ENCODE measurements at regions not wholly inside any gene's neighbourhood (a gene's known extent, or its start where the extent isn't known, plus 50 kb on each side); places are given as distances from the start of the nearest gene placed in this dataset.

DNA sequence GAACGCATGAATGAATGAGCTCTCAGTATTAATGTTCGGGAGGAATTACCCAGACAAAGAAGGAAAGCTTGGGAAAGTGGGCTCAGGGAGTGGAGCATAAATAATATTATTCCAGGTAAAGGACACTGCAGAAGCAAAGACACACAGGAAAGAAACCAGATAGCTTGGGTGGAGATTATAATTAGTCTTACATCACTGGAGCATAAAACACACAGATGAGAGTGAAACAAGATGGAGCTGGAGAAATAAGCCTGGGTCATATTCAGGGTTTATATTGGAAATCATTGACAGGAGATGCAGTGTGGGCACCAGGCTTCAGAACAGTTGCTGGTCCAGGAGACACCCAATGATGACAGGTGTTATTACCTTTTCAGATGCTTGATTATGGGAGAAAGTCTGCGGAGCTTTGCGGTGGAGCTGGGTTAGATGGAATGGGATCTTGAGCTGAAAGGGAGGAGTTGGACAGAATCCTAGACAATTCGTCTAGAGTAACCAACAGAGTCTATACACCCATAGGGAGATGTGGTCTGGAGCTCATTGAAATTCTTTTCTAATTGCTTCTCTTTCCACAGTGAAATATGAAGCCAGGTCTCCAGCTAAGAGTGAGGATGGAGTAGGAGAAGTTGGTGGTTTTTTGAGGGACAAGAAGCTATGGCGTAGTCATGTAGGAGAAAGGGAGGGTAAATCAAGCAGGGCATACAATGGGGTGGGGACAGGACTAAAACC, 227.2 kb downstream of the FAM76B start:
- H3K4me2 ChIP-seq (ENCODE audit: low read length), result no peak overlapping the region
- H3K9me3 ChIP-seq (replicated peaks; ENCODE audit: low read length), result no peaks in the 10 kb centered on the region
- H3K27me3 ChIP-seq (ENCODE audit: control insufficient read depth, insufficient read depth, low read length), result no peaks in the 10 kb centered on the region
- H3K9ac ChIP-seq (ENCODE audit: low read depth, low read length), result no peak overlapping the region
- peaks cover 3% of the 10 kb centered on the region for H3K4me1 ChIP-seq (ENCODE audit: control insufficient read depth, insufficient read depth, low read length)
- no peak overlapping the region for H3K4me3 ChIP-seq (ENCODE audit: low read length)
- H3K36me3 ChIP-seq (ENCODE audit: insufficient read depth, low read length), result no peaks in the 10 kb centered on the region

DNA sequence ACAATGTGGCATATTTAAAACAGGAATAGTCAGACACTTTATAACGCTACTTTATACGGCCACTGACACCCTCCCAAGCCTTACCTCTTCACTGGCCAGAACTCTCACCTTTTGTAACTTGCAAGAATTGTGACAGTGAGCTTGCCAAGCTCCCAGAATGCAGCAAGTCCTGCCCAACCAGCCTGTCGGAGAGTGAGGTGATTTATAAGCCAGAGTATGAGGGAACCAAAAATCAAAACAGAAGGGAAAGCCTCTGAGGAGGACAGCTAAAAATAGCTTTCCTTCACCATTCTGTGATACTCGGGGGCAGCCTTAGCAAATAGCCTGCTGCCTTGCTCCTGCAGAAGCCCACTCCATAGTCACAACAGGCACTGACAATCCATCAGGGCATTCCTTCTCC, 229.7 kb downstream of the FAM76B start:
- H3K9ac ChIP-seq (ENCODE audit: low read depth, low read length), result no peak overlapping the region
- H3K4me1 ChIP-seq (ENCODE audit: control insufficient read depth, insufficient read depth, low read length), result peaks cover 3% of the 10 kb centered on the region
- no peak overlapping the region for H3K4me2 ChIP-seq (ENCODE audit: low read length)
- no peaks in the 10 kb centered on the region for H3K36me3 ChIP-seq (ENCODE audit: insufficient read depth, low read length)
- no peaks in the 10 kb centered on the region for H3K27me3 ChIP-seq (ENCODE audit: control insufficient read depth, insufficient read depth, low read length)
- no peaks in the 10 kb centered on the region for H3K9me3 ChIP-seq (replicated peaks; ENCODE audit: low read length)
- H3K4me3 ChIP-seq (ENCODE audit: low read length), result no peak overlapping the region

DNA sequence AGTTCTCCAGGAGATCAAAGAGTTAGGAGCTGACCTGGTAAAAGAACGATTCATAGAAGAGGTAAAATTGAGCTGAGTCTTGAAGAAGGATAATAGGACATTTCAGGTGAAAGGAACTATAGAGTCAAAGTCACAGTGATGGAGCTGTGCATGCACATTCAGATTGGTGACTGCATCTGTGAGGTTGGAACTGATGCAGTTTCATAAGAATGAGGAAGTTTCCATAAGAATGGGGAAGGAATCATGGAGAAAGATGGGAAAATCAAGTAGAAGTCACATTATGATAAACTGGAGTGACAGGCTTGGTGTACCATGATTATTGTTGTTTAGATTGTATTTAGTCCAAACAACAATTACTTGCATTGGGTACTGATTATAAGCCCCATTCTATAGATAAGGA, 232.2 kb downstream of the FAM76B start:
- Histone ChIP-seq H3K4me1 (ENCODE audit: control insufficient read depth, insufficient read depth, low read length) (no peaks in the 10 kb centered on the region), H3K9ac (ENCODE audit: low read depth, low read length) (no peak overlapping the region), H3K4me3 (ENCODE audit: low read length) (no peak overlapping the region), H3K9me3 (replicated peaks; ENCODE audit: low read length) (no peaks in the 10 kb centered on the region), H3K27me3 (ENCODE audit: control insufficient read depth, insufficient read depth, low read length) (no peaks in the 10 kb centered on the region), H3K36me3 (ENCODE audit: insufficient read depth, low read length) (no peaks in the 10 kb centered on the region), H3K4me2 (ENCODE audit: low read length) (no peak overlapping the region)

DNA sequence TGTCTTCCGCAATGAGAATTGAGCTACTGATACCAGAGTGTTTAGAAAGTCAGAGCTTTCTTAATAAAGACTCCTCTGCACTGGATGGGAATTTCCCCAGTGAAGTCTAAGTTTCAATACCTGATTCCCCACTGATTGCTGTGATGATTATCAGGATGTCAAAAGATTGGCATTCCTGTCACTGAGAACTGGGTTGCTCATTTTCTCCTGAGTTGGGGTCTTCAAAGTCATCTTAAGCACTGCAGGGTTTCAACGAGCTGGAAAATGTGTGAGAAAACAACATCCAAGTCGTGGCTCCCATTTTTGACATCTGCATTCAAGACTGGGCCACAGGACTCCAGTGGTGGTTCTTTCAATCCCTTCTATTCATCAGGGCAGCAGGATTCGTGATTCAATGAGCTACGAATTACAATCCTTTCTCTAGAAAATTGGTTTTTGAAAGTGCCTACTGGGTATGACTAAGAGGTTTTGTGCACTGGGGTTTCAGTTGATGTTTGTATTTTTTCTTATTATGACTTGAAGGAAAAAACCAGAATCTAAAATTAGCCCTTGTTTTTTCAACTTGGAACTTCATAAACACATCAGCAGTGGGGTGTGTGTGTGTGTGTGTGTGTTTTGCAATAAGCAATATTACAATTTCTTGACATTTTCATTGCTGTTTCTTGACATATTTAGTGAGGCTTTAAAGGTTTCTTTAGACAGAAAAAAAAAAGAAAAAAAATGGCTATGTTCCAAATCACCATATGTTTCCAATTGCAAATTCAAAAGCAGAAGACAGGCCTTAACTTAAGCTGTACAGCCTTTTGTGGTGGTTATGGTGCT, 233.0 kb downstream of the FAM76B start:
- Histone ChIP-seq H3K4me3 (ENCODE audit: low read length) (no peak overlapping the region), H3K9me3 (replicated peaks; ENCODE audit: low read length) (no peaks in the 10 kb centered on the region), H3K4me2 (ENCODE audit: low read length) (no peak overlapping the region), H3K36me3 (ENCODE audit: insufficient read depth, low read length) (no peaks in the 10 kb centered on the region), H3K27me3 (ENCODE audit: control insufficient read depth, insufficient read depth, low read length) (no peaks in the 10 kb centered on the region), H3K9ac (ENCODE audit: low read depth, low read length) (no peak overlapping the region), H3K4me1 (ENCODE audit: control insufficient read depth, insufficient read depth, low read length) (no peaks in the 10 kb centered on the region)

DNA sequence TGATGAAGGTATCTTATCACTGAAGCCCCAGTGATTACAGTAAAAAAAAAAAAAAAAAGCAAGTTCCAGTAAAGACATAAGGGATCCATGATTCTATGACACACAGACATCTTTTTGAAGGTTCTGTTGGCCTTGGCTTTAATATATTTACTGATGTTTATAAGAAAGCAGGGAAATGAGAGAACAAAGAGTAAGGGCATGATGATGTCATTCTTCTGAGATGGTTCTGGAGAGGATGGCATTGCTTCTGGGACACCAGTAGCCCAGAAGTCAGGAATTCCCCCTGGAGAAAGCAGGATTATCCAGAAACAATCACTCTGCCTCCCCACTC, 233.6 kb downstream of the FAM76B start:
- no peaks in the 10 kb centered on the region for H3K9me3 ChIP-seq (replicated peaks; ENCODE audit: low read length)

DNA sequence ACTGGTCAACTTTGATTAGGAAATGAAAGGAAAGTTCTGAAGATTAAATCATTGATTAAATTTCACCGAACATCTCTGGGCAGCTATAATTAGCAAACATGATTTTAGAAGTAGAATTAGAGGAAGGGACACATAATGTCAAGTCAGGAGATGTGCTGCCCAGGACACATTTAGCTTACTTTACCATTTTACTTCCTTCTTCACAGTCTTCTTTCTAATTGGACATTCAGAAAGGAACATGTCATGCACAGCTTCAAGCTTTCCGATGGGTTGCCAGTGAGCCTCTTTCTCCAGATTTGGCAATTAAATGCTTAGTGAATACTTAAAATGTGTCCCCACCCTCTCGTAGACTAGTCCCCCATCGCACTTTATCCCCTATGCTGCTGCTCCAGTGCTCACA, 234.7 kb downstream of the FAM76B start:
- no peaks in the 10 kb centered on the region for H3K27me3 ChIP-seq (ENCODE audit: control insufficient read depth, insufficient read depth, low read length)
- no peaks in the 10 kb centered on the region for H3K9me3 ChIP-seq (replicated peaks; ENCODE audit: low read length)
- H3K4me2 ChIP-seq (ENCODE audit: low read length), result no peak overlapping the region
- no peak overlapping the region for H3K9ac ChIP-seq (ENCODE audit: low read depth, low read length)
- H3K4me3 ChIP-seq (ENCODE audit: low read length), result no peak overlapping the region
- no peaks in the 10 kb centered on the region for H3K4me1 ChIP-seq (ENCODE audit: control insufficient read depth, insufficient read depth, low read length)
- no peaks in the 10 kb centered on the region for H3K36me3 ChIP-seq (ENCODE audit: insufficient read depth, low read length)

More for the DNA sequence above, 233.6 kb downstream of the FAM76B start:
- Histone ChIP-seq H3K4me2 (ENCODE audit: low read length) (no peak overlapping the region), H3K9ac (ENCODE audit: low read depth, low read length) (no peak overlapping the region), H3K36me3 (ENCODE audit: insufficient read depth, low read length) (no peaks in the 10 kb centered on the region), H3K27me3 (ENCODE audit: control insufficient read depth, insufficient read depth, low read length) (no peaks in the 10 kb centered on the region), H3K4me1 (ENCODE audit: control insufficient read depth, insufficient read depth, low read length) (no peaks in the 10 kb centered on the region), H3K4me3 (ENCODE audit: low read length) (no peak overlapping the region)

DNA sequence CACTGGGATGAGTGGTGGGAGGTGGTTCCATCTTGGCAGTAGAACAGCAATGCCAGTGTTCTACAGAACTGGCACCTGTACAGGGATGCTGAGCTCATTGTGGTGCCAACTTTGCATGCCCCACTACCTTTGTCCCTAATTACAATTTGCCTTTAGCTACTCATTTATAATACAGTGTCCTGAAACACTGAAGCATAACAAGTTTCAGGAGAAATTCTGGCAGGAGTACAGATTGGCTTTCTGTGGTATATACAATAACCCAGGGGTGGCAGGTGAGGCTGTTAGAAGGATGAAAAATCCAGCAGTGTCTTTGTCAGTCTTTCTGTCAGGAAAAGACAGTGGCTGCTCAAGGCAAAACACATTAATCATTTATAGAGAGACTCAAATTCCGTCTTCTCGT, 240.3 kb downstream of the FAM76B start:
- Histone ChIP-seq H3K4me3 (ENCODE audit: low read length) (no peak overlapping the region), H3K4me2 (ENCODE audit: low read length) (no peak overlapping the region), H3K9me3 (replicated peaks; ENCODE audit: low read length) (no peaks in the 10 kb centered on the region), H3K4me1 (ENCODE audit: control insufficient read depth, insufficient read depth, low read length) (no peaks in the 10 kb centered on the region), H3K9ac (ENCODE audit: low read depth, low read length) (no peak overlapping the region), H3K27me3 (ENCODE audit: control insufficient read depth, insufficient read depth, low read length) (no peaks in the 10 kb centered on the region), H3K36me3 (ENCODE audit: insufficient read depth, low read length) (no peaks in the 10 kb centered on the region)

DNA sequence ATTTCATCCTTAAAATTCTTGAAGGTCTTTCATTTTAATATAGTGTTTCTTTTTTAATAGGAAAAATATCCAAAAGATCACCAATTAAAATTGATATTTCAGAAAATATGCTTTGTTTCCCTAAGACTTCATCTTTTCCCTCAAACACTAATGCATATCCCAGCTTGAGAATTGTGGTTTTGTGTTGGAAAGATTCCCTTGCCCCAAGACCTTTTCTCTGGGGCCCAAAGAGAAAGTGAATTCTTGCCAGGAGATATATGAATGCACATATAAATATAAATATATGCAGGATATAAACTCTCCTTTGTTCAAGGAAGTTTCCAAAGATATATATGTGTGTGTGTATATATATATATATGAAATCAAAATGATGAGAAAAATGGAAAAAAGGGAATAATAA, 241.2 kb downstream of the FAM76B start:
- Histone ChIP-seq H3K27me3 (ENCODE audit: control insufficient read depth, insufficient read depth, low read length) (no peaks in the 10 kb centered on the region), H3K4me3 (ENCODE audit: low read length) (no peak overlapping the region), H3K4me2 (ENCODE audit: low read length) (no peak overlapping the region), H3K9ac (ENCODE audit: low read depth, low read length) (no peak overlapping the region), H3K36me3 (ENCODE audit: insufficient read depth, low read length) (no peaks in the 10 kb centered on the region), H3K9me3 (replicated peaks; ENCODE audit: low read length) (no peaks in the 10 kb centered on the region), H3K4me1 (ENCODE audit: control insufficient read depth, insufficient read depth, low read length) (no peaks in the 10 kb centered on the region)

DNA sequence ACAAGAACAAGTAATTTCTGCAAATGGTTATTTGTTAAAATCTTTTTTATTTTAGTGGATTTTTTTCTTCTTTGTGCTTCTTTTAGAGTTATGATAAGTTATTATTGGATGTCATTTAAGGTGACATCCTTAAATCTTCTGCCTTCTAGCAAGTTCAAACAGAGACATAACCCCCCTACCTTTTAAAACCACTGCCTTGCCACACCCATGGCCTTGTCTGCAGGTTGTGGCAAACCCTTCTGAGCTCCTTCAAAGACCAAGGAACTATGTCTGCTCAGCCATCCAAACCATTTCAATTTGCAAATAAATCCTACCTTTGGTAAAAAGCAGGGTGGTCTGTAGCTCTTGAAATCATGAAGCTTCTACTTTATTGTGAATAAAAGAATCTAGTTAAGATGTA, 241.6 kb downstream of the FAM76B start:
- Histone ChIP-seq H3K4me3 (ENCODE audit: low read length) (no peak overlapping the region), H3K4me2 (ENCODE audit: low read length) (no peak overlapping the region), H3K4me1 (ENCODE audit: control insufficient read depth, insufficient read depth, low read length) (no peaks in the 10 kb centered on the region), H3K36me3 (ENCODE audit: insufficient read depth, low read length) (no peaks in the 10 kb centered on the region), H3K9me3 (replicated peaks; ENCODE audit: low read length) (no peaks in the 10 kb centered on the region), H3K9ac (ENCODE audit: low read depth, low read length) (no peak overlapping the region), H3K27me3 (ENCODE audit: control insufficient read depth, insufficient read depth, low read length) (no peaks in the 10 kb centered on the region)

DNA sequence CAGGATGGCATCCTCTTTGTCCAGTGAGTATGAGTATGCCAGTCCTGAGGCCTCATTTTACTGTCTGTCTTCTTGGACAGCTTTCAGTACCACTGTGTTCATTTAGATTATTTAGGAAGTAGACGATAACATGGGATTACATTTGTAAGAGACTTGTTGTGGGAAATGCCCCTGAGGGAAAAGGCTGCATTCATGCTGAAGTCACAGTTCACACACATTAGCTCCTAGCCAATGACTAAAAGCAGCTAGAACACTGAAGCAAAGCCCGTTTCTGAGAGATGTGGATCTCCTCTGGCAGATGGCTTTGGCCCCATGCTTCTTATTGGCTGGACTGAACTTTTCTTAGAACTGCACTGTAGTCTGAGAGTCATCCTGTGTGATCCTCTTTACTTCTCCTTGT, 242.4 kb downstream of the FAM76B start:
- H3K36me3 ChIP-seq (ENCODE audit: insufficient read depth, low read length), result no peaks in the 10 kb centered on the region
- H3K9me3 ChIP-seq (replicated peaks; ENCODE audit: low read length), result no peaks in the 10 kb centered on the region
- no peaks in the 10 kb centered on the region for H3K4me1 ChIP-seq (ENCODE audit: control insufficient read depth, insufficient read depth, low read length)
- no peak overlapping the region for H3K4me3 ChIP-seq (ENCODE audit: low read length)
- H3K27me3 ChIP-seq (ENCODE audit: control insufficient read depth, insufficient read depth, low read length), result no peaks in the 10 kb centered on the region
- H3K9ac ChIP-seq (ENCODE audit: low read depth, low read length), result no peak overlapping the region
- H3K4me2 ChIP-seq (ENCODE audit: low read length), result no peak overlapping the region

DNA sequence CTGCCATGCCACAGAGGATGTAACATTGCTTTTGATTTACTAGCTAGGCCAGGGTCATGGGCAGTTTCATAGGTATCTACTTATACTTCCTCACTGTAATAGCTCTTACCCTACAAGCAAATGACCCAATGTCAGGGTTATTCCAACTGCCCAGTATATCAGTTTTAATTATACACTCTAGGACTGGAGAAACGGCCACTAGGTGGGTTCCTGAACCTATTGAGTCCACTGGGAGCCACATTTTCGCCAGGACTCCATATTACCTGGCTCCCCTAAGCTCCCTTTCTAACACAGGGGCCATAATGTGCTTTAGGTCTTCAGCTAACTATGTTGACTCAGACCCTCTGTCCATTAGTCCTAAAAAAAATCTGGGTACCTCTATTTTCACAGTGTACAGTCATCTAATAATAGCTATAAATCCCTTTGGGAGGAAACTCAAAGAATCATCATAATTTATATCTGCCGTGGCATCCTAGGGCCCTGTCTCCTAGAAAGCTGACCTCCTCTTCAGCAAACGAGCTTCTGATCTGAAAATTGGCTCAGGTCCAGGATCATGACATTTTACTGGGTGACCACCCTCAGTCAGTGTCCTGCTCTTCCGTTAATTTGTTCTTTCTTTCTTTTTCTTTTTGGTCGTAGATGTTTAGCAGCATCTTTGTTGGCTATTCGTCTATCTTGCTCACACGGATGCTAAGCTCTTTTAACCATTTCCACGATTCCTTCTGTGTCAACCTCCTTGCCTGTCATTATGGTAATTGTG, 244.3 kb downstream of the FAM76B start:
- Histone ChIP-seq H3K27me3 (ENCODE audit: control insufficient read depth, insufficient read depth, low read length) (no peaks in the 10 kb centered on the region), H3K9me3 (replicated peaks; ENCODE audit: low read length) (no peaks in the 10 kb centered on the region), H3K36me3 (ENCODE audit: insufficient read depth, low read length) (no peaks in the 10 kb centered on the region), H3K4me1 (ENCODE audit: control insufficient read depth, insufficient read depth, low read length) (no peaks in the 10 kb centered on the region), H3K4me2 (ENCODE audit: low read length) (no peak overlapping the region), H3K9ac (ENCODE audit: low read depth, low read length) (no peak overlapping the region), H3K4me3 (ENCODE audit: low read length) (no peak overlapping the region)
